CD14-positive monocyte (primary cell): ENCODE measurements at regions not wholly inside any gene's neighbourhood (a gene's known extent, or its start where the extent isn't known, plus 50 kb on each side); places are given as distances from the start of the nearest gene placed in this dataset.

Source experiments
- DNase-seq, 3 donors: peaks; one replicate each; pipeline ENCODE4 v3.0.0-alpha.2; 2011 to 2022
- H2AFZ ChIP-seq: 2 replicates; pipeline ENCODE4 v1.6.0; 2012; ENCODE audit warnings: mild to moderate bottlenecking, low read depth, low read length, inconsistent platforms; ENCODE audit not compliant: insufficient read depth, poor library complexity, severe bottlenecking
- H3K27ac ChIP-seq, 2 donors: 1 replicate in 1 of 2; 2 replicates in 1 of 2; pipeline ENCODE4 v1.5.1; 2012 to 2013; ENCODE audit warnings: low read length in 2 of 2, control low read depth in 1 of 2, inconsistent platforms in 1 of 2, low read depth in 1 of 2, mild to moderate bottlenecking in 1 of 2
- H3K27me3 ChIP-seq, 2 donors: one replicate each; pipeline versions ENCODE4 v1.6.0 to v1.6.1; 2011 to 2013; ENCODE audit warnings: low read length in 2 of 2; ENCODE audit not compliant: control insufficient read depth in 2 of 2, insufficient read depth in 2 of 2
- H3K36me3 ChIP-seq, 2 donors: replicated peaks in 1 of 2; 1 replicate in 1 of 2; 2 replicates in 1 of 2; pipeline versions ENCODE4 v1.5.1 to v1.6.1; 2012 to 2013; ENCODE audit warnings: low read length in 2 of 2, control low read depth in 1 of 2, inconsistent platforms in 1 of 2, mild to moderate bottlenecking in 1 of 2; ENCODE audit not compliant: insufficient read depth in 2 of 2, control insufficient read depth in 1 of 2
- H3K4me1 ChIP-seq, 2 donors: 1 replicate in 1 of 2; 2 replicates in 1 of 2; pipeline versions ENCODE4 v1.5.1 to v1.6.1; 2012 to 2013; ENCODE audit warnings: low read length in 2 of 2, control low read depth in 1 of 2, inconsistent platforms in 1 of 2, mild to moderate bottlenecking in 1 of 2, moderate library complexity in 1 of 2; ENCODE audit not compliant: insufficient read depth in 2 of 2, control insufficient read depth in 1 of 2
- H3K4me2 ChIP-seq: replicated peaks from 2 replicates; pipeline ENCODE3; 2012; ENCODE audit warnings: low read length, moderate library complexity, mild to moderate bottlenecking; ENCODE audit not compliant: poor library complexity, severe bottlenecking; ENCODE audit errors: extremely low read depth
- H3K4me3 ChIP-seq, 3 experiments: fragments of 200-600 bp in 1 of 3; sonication (generic) in 1 of 3; replicated peaks in 1 of 3; 1 replicate in 2 of 3; 2 replicates in 1 of 3; pipeline ENCODE4 v1.5.1; 2011 to 2013; ENCODE audit warnings: low read length in 3 of 3, mild to moderate bottlenecking in 3 of 3, control low read depth in 2 of 3, low read depth in 2 of 3, inconsistent platforms in 1 of 3, moderate library complexity in 1 of 3
- H3K79me2 ChIP-seq: 2 replicates; pipeline ENCODE4 v1.6.0; 2012; ENCODE audit warnings: mild to moderate bottlenecking, control low read depth, inconsistent platforms, low read length, moderate library complexity; ENCODE audit not compliant: insufficient read depth
- H3K9ac ChIP-seq: 2 replicates; pipeline ENCODE4 v1.6.0; 2017; ENCODE audit warnings: low read length, mild to moderate bottlenecking; ENCODE audit not compliant: insufficient read depth, poor library complexity, severe bottlenecking
- H3K9me3 ChIP-seq, 2 donors: replicated peaks in 1 of 2; 1 replicate in 1 of 2; 2 replicates in 1 of 2; pipeline versions ENCODE4 v1.5.1 to v1.6.1; 2012 to 2013; ENCODE audit warnings: low read length in 2 of 2, control low read depth in 1 of 2; ENCODE audit not compliant: control insufficient read depth in 1 of 2, insufficient read depth in 1 of 2
- H4K20me1 ChIP-seq: 2 replicates; pipeline ENCODE4 v1.6.0; 2012; ENCODE audit warnings: mild to moderate bottlenecking, low read length, control low read depth, moderate library complexity; ENCODE audit not compliant: insufficient read depth
- H3K27ac Mint-ChIP-seq, 7 donors: one replicate each; pipeline ENCODE4 v1.8.0; 2020; ENCODE audit warnings: mild to moderate bottlenecking in 7 of 7, mixed read lengths in 7 of 7, moderate library complexity in 6 of 7, inconsistent platforms in 2 of 7
- H3K27me3 Mint-ChIP-seq, 3 donors: one replicate each; pipeline ENCODE4 v1.8.0; 2021 to 2022; ENCODE audit warnings: low read depth in 3 of 3, mild to moderate bottlenecking in 3 of 3, mixed read lengths in 3 of 3, moderate library complexity in 3 of 3, inconsistent platforms in 1 of 3
- H3K36me3 Mint-ChIP-seq, 2 donors: one replicate each; pipeline ENCODE4 v1.8.0; 2020; ENCODE audit warnings: mixed read lengths in 2 of 2, inconsistent platforms in 1 of 2, mild to moderate bottlenecking in 1 of 2
- H3K4me1 Mint-ChIP-seq: one replicate; pipeline ENCODE4 v1.8.0; 2020; ENCODE audit warnings: mild to moderate bottlenecking, mixed read lengths
- H3K4me3 Mint-ChIP-seq, 2 donors: one replicate each; pipeline ENCODE4 v1.8.0; 2020; ENCODE audit warnings: mild to moderate bottlenecking in 2 of 2, mixed read lengths in 2 of 2, moderate library complexity in 1 of 2
- H3K9me3 Mint-ChIP-seq, 7 donors: one replicate each; pipeline ENCODE4 v1.8.0; 2020 to 2022; ENCODE audit warnings: mixed read lengths in 7 of 7, mild to moderate bottlenecking in 6 of 7, moderate library complexity in 6 of 7, inconsistent platforms in 2 of 7
- WGBS: methylation state at CpG from one replicate; pipeline ENCODE4 v1.1.5; 2013; ENCODE audit warnings: missing lambda C conversion rate; ENCODE audit not compliant: insufficient coverage; 5-methylcytosine and 5-hydroxymethylcytosine counted together
- intact Hi-C, 2 donors: fragments of 100-400 bp; cut with micrococcal nuclease; formaldehyde crosslinking; loops; one replicate each; pipeline versions ENCODE4 v1.15.0 to v1.15.1; 2023
- TF ChIP-seq, protein P1 (sequence below): fragments of 200-600 bp; IDR thresholded peaks from one replicate; pipeline ENCODE4 v1.8.0; 2022; ENCODE audit warnings: antibody characterized with exemption, mild to moderate bottlenecking

GRCh38 chr2:2938481-2938880, 439.1 kb downstream of the EIPR1 start:
- whole genome bisulfite sequencing: 89% methylated on average over 14 of the region's 14 CpGs
- H3K4me3 ChIP-seq: no peak overlapping the region
- H4K20me1 ChIP-seq: no peaks in the 10 kb centered on the region
- no peak overlapping the region for H3K27ac ChIP-seq
- peaks cover 10 to 50% (median 39%) of the 10 kb centered on the region in 7 donors for H3K9me3 Mint-ChIP-seq
- H3K4me1 Mint-ChIP-seq: no peaks in the 10 kb centered on the region
- peaks cover 42 to 82% of the 10 kb centered on the region in 2 donors for H3K9me3 ChIP-seq
- no peak overlapping the region for H3K4me2 ChIP-seq
- no peak for DNase-seq
- H3K27me3 ChIP-seq: no peaks in the 10 kb centered on the region
- TF ChIP-seq, protein P1, sequence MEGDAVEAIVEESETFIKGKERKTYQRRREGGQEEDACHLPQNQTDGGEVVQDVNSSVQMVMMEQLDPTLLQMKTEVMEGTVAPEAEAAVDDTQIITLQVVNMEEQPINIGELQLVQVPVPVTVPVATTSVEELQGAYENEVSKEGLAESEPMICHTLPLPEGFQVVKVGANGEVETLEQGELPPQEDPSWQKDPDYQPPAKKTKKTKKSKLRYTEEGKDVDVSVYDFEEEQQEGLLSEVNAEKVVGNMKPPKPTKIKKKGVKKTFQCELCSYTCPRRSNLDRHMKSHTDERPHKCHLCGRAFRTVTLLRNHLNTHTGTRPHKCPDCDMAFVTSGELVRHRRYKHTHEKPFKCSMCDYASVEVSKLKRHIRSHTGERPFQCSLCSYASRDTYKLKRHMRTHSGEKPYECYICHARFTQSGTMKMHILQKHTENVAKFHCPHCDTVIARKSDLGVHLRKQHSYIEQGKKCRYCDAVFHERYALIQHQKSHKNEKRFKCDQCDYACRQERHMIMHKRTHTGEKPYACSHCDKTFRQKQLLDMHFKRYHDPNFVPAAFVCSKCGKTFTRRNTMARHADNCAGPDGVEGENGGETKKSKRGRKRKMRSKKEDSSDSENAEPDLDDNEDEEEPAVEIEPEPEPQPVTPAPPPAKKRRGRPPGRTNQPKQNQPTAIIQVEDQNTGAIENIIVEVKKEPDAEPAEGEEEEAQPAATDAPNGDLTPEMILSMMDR: no peak
- H3K36me3 Mint-ChIP-seq: no peaks in the 10 kb centered on the region
- intact Hi-C loops: no loop called here
- H3K36me3 ChIP-seq: no peaks in the 10 kb centered on the region
- H3K4me1 ChIP-seq: no peaks in the 10 kb centered on the region
- H3K27ac Mint-ChIP-seq: no peak overlapping the region
- H3K9ac ChIP-seq: no peak overlapping the region
- H3K4me3 Mint-ChIP-seq: no peak overlapping the region
- peaks cover 0 to 1% (median 0%) of the 10 kb centered on the region in 3 donors for H3K27me3 Mint-ChIP-seq
- H2AFZ ChIP-seq: no peak overlapping the region
- H3K79me2 ChIP-seq: no peaks in the 10 kb centered on the region

DNA sequence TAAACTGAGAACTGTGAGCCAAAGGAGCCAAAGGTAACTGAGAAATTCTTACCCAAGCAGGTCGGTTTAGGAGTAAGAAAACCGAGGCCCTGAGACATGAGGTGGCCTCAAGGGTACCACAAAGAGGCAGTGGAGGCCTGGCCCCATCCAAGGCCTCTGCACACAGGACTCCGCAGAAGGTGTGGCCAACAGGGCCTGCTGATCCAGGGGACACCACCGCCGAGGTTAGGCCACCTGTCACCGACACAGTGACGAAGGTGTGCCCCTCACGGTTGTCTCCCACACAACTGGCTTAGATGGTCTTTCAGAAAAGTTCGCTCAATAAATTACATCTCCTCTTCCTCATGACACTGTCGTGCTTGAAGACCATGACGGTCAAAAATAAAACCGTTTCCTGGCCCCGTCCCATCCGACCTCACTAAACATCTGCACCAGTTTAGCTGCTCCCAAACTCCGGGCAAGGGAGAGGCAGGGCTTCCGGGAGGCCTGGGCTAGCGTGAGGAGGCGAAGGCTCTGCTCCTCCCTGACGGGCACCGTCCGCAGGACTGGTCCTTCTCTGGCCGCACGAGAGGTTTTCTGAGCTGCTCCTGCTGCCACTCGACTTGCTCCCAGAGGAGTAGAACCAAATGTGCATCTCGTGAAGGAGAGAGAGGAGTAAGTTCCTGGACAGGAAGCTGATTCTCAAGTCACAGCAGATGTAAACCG, 442.0 kb downstream of the EIPR1 start:
- intact Hi-C loops: no loop called here
- Histone ChIP-seq H2AFZ (no peak overlapping the region), H3K27ac (no peak overlapping the region), H3K36me3 (no peaks in the 10 kb centered on the region), H3K9ac (no peak overlapping the region), H3K79me2 (no peaks in the 10 kb centered on the region), H3K4me2 (no peak overlapping the region), H4K20me1 (no peaks in the 10 kb centered on the region), H3K9me3 (peaks cover 51 to 81% of the 10 kb centered on the region in 2 donors), H3K27me3 (no peaks in the 10 kb centered on the region), H3K4me1 (no peaks in the 10 kb centered on the region), H3K4me3 (no peak overlapping the region)
- H3K9me3 Mint-ChIP-seq: peaks cover 10 to 55% (median 45%) of the 10 kb centered on the region in 7 donors
- H3K4me1 Mint-ChIP-seq: no peaks in the 10 kb centered on the region
- TF ChIP-seq, protein P1: no peak
- DNase-seq: no peak
- H3K36me3 Mint-ChIP-seq: no peaks in the 10 kb centered on the region
- WGBS: 89% methylated on average over 24 of the region's 26 CpGs
- H3K4me3 Mint-ChIP-seq: no peak overlapping the region
- H3K27ac Mint-ChIP-seq: no peak overlapping the region
- no peaks in the 10 kb centered on the region for H3K27me3 Mint-ChIP-seq
